ENCODE measurements at regions not wholly inside any gene's neighbourhood (a gene's known extent, or its start where the extent isn't known, plus 50 kb on each side); places are given as distances from the start of the nearest gene placed in this dataset.

GRCh38 chr13:84352946-84353345 lies 470.7 kb upstream of the SLITRK1 start:
- TF ChIP-seq CTCF (IDR thresholded peaks at IDR 0.05) (no peak), POLR2A (IDR thresholded peaks at IDR 0.05) (no peak)
